IgD-negative memory B cell (primary cell): ENCODE measurements at regions not wholly inside any gene's neighbourhood (a gene's known extent, or its start where the extent isn't known, plus 50 kb on each side); places are given as distances from the start of the nearest gene placed in this dataset.

Experiments used
- H3K27ac Mint-ChIP-seq, 3 donors: one replicate each; pipeline ENCODE4 v1.8.0; 2020 to 2022; ENCODE audit warnings: mild to moderate bottlenecking in 3 of 3, mixed read lengths in 3 of 3, moderate library complexity in 1 of 3
- H3K27me3 Mint-ChIP-seq: one replicate; pipeline ENCODE4 v1.8.0; 2021; ENCODE audit warnings: mixed read lengths
- H3K36me3 Mint-ChIP-seq: one replicate; pipeline ENCODE4 v1.8.0; 2020; ENCODE audit warnings: mild to moderate bottlenecking, mixed read lengths
- H3K4me1 Mint-ChIP-seq, 3 donors: one replicate each; pipeline ENCODE4 v1.8.0; 2020 to 2022; ENCODE audit warnings: mixed read lengths in 3 of 3, mild to moderate bottlenecking in 1 of 3
- H3K4me3 Mint-ChIP-seq, 4 donors: one replicate each; pipeline ENCODE4 v1.8.0; 2020 to 2022; ENCODE audit warnings: mild to moderate bottlenecking in 4 of 4, mixed read lengths in 4 of 4, moderate library complexity in 3 of 4
- H3K9me3 Mint-ChIP-seq, 3 donors: one replicate each; pipeline ENCODE4 v1.8.0; 2020 to 2021; ENCODE audit warnings: mixed read lengths in 3 of 3, mild to moderate bottlenecking in 1 of 3

DNA sequence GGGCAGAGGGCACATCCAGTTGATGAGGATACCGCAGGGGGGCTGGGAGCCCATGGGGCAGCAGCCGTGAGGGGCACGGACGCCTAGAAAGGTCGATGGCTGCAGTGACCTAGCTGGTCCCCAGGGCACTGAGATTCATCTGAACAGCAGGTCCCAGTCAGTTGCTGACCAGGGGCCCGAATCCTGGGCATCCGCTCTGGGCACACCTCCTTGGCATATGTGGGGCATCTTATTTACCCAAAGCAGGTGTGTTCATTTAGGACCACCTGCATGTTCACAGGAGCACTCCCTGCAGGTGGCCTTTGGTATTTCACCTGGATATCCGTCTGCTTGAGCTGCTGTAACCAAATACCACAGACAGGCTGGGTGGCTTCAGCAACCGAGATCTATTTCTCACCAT, 72.0 kb upstream of the ODC1 start:
- Mint-ChIP-seq H3K27me3 (peaks cover 3% of the 10 kb centered on the region), H3K4me3 (no peak overlapping the region), H3K36me3 (peaks cover 3% of the 10 kb centered on the region), H3K27ac (no peak overlapping the region), H3K4me1 (no peaks in the 10 kb centered on the region), H3K9me3 (peaks cover 4 to 21% (median 15%) of the 10 kb centered on the region in 3 donors)

DNA sequence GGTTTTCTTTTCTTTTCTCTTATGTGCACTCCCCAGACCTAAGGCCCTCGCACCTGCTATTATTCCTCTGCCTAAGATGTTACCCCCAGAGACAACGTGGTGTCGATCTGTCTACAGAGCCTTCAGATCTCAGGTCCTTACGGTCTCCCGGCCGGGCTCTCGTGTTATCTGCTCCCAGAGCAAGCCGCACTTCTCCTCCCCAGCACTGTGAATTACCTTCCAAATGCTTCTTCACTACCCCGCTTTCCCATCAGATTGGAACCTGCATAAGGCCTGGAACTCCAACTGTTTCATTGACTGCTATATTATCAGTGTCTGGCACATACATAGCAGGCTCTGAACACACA, 71.2 kb upstream of the ODC1 start:
- Mint-ChIP-seq H3K4me1 (no peaks in the 10 kb centered on the region), H3K27ac (no peak overlapping the region), H3K36me3 (peaks cover 3% of the 10 kb centered on the region), H3K27me3 (peaks cover 3% of the 10 kb centered on the region), H3K9me3 (peaks cover 4 to 28% (median 20%) of the 10 kb centered on the region in 3 donors), H3K4me3 (no peak overlapping the region)

DNA sequence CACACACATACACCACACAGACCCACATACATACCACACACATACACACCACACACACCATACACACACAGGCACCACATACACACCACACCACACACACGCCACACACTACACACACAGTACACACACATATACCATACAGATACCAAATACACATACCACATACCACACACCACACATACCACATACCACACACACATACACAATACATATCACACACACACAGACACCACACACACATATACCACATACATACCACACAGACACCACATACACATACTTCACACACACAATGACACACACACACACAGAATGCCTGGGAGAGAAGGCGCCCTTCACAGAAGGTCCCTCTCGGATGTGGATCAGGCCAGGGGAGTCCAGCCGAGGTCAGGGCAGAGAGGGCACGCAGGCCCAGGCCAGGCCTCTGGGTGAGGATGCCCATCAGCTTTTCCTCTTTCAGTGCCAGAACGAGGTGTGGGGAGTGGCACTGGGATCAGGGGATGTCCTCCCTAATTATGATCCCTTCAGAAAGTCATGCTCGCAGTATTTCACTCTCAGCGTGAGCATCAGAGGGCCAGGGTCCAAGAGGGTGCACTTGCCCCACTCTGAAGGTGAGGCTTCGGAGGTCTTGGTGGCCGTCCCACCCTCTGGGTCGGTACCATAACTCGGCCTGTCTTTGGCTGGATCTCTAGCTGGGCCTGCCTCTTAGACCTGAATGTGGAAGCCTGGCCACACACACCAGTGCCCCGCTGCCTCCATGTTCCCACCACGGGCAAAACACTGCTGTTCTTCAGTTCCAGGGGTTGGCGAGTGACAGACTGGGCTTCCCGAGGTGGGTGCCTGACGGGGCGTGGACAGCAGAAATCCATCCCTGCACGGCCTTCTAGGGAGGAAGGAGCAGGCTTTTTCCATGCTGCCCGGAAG, 70.6 kb upstream of the ODC1 start:
- H3K9me3 Mint-ChIP-seq = peaks cover 4 to 30% (median 20%) of the 10 kb centered on the region in 3 donors
- H3K27me3 Mint-ChIP-seq = no peaks in the 10 kb centered on the region
- no peaks in the 10 kb centered on the region for H3K4me1 Mint-ChIP-seq
- H3K36me3 Mint-ChIP-seq = peaks cover 3% of the 10 kb centered on the region
- no peak overlapping the region for H3K27ac Mint-ChIP-seq
- no peak overlapping the region for H3K4me3 Mint-ChIP-seq

DNA sequence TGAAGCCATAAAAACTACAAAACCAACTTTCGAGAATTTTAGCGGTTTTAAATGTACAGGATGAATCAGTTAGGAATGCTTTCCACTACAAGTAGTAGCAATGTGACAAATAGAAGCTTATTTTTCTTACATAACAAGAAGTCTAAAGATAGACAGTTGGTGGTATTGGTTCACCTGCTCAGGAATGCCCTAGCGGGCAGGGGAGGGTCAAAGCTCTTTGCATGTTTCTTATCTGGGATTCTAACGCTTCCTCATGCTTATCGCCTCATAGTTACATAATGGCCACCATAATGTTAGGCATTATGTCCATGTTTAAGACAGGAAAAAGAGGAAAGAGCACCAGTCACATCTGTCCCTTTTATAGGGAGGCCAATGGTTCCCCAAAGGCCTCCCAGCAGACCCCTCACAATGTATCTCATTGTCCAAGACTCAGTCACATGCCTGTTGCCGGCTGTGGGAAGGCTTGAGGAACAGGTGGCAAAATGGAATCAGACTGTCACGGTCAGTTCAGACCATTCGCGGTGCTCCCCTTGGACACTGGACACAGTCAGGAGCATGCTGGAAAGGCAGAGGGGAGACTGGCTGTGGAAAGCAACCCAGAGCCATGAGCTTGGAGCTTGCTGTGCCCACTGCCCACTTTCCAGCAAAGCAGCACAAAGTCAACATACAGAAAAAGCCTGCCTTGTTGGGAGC, 69.4 kb upstream of the ODC1 start:
- no peak overlapping the region for H3K27ac Mint-ChIP-seq
- H3K4me3 Mint-ChIP-seq = no peak overlapping the region
- no peaks in the 10 kb centered on the region for H3K27me3 Mint-ChIP-seq
- H3K9me3 Mint-ChIP-seq = peaks cover 4 to 30% (median 20%) of the 10 kb centered on the region in 3 donors
- no peaks in the 10 kb centered on the region for H3K4me1 Mint-ChIP-seq
- H3K36me3 Mint-ChIP-seq = peaks cover 3% of the 10 kb centered on the region

DNA sequence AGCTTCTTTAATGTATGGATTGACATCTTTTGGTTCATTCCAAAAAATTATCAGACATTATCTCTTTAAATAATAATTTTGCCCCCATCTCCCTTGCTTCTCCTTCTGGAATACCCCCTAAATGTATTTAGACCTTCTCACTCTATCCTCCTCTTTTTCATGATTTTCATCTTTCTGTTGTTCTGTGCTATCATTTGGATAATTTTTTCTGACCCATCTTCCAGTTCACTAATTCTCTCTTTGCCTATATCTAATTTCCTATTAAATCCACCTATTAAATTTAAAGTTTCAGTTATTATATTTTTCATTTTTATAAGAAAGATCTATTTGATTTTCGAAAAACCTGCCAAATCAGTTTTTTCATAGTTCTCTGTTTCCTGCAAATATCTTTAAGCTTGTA, 67.8 kb upstream of the ODC1 start:
- H3K27ac Mint-ChIP-seq = no peak overlapping the region
- no peaks in the 10 kb centered on the region for H3K4me1 Mint-ChIP-seq
- H3K9me3 Mint-ChIP-seq = peaks cover 4 to 30% (median 20%) of the 10 kb centered on the region in 3 donors
- no peaks in the 10 kb centered on the region for H3K27me3 Mint-ChIP-seq
- no peak overlapping the region for H3K4me3 Mint-ChIP-seq
- peaks cover 3% of the 10 kb centered on the region for H3K36me3 Mint-ChIP-seq

DNA sequence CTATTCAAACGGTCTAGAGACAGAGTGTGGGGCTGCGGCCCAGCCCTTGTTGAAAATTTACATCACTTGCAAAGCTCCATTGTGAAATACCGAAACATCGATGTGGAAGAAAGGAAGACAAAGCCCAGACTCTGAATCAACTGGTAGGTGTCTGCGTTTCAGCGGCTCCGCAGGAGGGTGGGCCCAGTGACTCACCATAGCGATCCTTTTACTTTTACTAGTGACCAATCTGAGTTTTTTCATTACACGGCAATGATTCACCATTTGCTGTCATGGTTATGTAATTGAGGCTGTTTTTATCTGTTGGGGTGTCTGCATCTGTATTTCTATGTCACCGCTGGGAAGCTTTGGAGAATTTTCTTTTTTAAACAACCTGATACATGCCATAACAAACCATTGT, 66.6 kb upstream of the ODC1 start:
- H3K27ac Mint-ChIP-seq = no peak overlapping the region
- H3K9me3 Mint-ChIP-seq = peaks cover 4 to 30% (median 20%) of the 10 kb centered on the region in 3 donors
- H3K4me1 Mint-ChIP-seq = no peaks in the 10 kb centered on the region
- H3K36me3 Mint-ChIP-seq = peaks cover 3% of the 10 kb centered on the region
- H3K4me3 Mint-ChIP-seq = peak overlapping the region in 1 of 4 donors; percentile 63
- H3K27me3 Mint-ChIP-seq = no peaks in the 10 kb centered on the region

DNA sequence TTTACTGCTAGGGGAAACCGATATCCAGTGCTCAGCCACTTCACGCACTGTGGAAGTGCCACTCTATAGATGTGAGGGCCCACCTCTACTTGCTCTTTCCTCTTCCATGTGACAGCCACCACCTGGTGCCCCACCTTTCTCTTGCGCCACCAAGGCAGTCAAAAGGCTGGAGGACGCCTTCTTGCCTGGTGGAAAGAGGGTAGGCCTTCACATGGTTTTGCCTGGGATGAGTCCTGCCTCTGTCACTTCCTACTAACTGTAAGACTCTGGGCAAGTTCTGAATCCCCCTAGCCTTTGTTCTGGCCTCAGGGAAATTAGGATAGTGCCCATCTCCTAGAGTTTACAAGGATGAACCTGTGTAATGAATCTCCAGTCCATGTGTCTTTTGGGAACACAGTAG, 66.1 kb upstream of the ODC1 start:
- Mint-ChIP-seq H3K27me3 (no peaks in the 10 kb centered on the region), H3K36me3 (peaks cover 3% of the 10 kb centered on the region), H3K4me1 (no peaks in the 10 kb centered on the region), H3K9me3 (peaks cover 4 to 30% (median 20%) of the 10 kb centered on the region in 3 donors), H3K4me3 (no peak overlapping the region), H3K27ac (no peak overlapping the region)

DNA sequence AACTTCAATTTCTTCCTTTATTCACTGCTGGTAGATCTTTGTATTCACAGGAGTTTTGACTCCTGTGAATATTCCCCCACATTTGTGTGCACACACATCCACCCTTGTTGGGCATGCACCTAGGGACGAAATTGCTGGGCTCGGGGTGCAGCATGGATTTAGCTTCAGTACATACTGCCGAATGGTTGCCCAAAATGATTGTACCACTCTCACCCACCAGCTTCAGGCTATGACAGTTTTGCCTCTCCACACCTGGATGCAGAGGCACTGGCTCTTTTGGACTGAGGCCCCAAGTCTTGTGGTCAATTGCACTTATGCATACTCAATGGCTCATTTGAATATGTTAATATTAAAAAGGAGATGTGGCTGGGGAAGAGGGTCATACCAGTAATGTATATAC, 65.1 kb upstream of the ODC1 start:
- H3K4me1 Mint-ChIP-seq = no peaks in the 10 kb centered on the region
- no peaks in the 10 kb centered on the region for H3K27me3 Mint-ChIP-seq
- H3K4me3 Mint-ChIP-seq = peak overlapping the region in 1 of 4 donors; percentile 8
- no peak overlapping the region for H3K27ac Mint-ChIP-seq
- peaks cover 4 to 30% (median 20%) of the 10 kb centered on the region in 3 donors for H3K9me3 Mint-ChIP-seq
- H3K36me3 Mint-ChIP-seq = peaks cover 3% of the 10 kb centered on the region

DNA sequence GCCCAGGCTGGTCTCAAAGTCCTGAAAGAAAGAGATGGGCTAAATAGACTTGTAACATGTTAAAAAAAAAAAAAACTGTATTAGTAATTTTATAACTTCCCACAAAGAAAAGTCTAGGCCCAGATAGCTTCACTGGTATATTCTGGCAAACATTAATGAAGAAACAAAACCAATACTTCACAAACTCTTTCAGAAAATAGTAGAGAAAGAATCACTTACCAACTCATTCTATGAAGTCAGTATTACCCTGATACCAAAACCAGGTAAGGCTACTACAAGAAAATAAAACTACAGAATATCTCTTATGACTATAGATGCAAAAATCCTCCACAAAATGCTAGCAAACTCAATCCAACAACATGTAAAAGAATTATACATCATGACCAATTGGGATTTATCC, 59.9 kb upstream of the ODC1 start:
- no peaks in the 10 kb centered on the region for H3K4me1 Mint-ChIP-seq
- H3K9me3 Mint-ChIP-seq = no peaks in the 10 kb centered on the region
- no peaks in the 10 kb centered on the region for H3K27me3 Mint-ChIP-seq
- no peak overlapping the region for H3K27ac Mint-ChIP-seq
- H3K4me3 Mint-ChIP-seq = no peak overlapping the region
- H3K36me3 Mint-ChIP-seq = no peaks in the 10 kb centered on the region

DNA sequence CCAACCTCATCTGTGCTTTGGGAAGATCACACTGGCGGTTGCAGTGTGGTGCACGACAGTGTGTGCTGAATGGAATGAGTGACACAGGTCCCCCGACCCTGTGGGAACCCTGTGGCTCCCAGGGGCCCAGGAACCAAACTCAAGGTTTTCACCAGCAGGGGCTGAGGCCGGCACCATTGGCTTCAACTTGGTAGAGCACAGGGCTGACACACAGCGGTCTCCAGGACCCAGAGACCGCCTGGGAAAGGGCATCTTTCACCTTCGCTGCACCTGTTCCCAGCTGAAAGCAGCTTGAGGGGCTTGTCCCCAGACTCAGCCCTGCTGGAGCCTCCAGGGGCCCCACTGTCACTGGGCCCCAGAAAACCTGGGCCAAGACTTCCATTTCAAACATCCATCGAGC, 59.0 kb upstream of the ODC1 start:
- H3K4me3 Mint-ChIP-seq = no peak overlapping the region
- H3K27ac Mint-ChIP-seq = no peak overlapping the region
- peaks cover 6% of the 10 kb centered on the region for H3K27me3 Mint-ChIP-seq
- H3K4me1 Mint-ChIP-seq = no peaks in the 10 kb centered on the region
- H3K9me3 Mint-ChIP-seq = no peaks in the 10 kb centered on the region
- H3K36me3 Mint-ChIP-seq = no peaks in the 10 kb centered on the region

DNA sequence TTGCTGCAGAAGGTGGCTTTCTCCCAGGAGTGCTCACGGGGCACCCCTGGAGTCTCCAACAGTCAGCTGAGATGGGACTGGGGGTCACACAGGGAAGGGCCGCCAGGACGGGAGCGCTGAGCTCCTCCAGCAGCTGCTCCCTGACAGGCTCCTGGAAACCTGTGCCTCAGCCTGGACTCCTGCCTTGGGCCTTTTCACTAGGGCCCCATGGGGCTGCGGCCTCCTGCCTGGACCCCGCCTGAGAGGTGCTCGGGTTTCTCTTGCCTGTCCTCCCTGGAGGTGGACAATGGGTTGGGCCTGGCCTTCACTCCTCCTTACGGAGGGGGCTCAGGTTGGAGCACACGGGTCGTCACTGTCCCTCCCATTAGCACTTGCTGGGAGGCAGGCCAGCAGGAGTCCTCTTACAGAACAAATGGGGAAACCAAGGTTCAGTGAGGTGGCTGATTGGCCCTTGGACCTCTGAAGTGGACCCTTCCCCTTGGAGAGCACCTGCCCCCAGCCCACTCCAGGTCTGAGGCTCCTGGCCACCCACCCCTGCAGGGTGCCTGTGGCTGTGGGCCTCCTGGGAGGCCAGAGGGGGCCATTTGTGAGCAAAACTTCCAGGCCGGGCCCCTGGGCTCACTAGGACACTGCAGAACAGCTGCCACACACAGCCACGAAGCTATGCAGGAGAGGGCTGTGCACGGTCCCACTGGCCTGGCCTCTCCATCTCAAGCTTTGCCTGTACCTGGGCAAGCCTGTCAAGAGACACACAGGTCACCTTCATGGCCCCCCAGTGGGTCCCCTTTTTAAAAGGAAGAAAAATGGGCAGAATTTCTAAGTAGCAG, 57.1 kb upstream of the ODC1 start:
- no peaks in the 10 kb centered on the region for H3K9me3 Mint-ChIP-seq
- H3K36me3 Mint-ChIP-seq = no peaks in the 10 kb centered on the region
- peaks cover 9% of the 10 kb centered on the region for H3K27me3 Mint-ChIP-seq
- H3K4me1 Mint-ChIP-seq = no peaks in the 10 kb centered on the region
- H3K4me3 Mint-ChIP-seq = no peak overlapping the region
- no peak overlapping the region for H3K27ac Mint-ChIP-seq

DNA sequence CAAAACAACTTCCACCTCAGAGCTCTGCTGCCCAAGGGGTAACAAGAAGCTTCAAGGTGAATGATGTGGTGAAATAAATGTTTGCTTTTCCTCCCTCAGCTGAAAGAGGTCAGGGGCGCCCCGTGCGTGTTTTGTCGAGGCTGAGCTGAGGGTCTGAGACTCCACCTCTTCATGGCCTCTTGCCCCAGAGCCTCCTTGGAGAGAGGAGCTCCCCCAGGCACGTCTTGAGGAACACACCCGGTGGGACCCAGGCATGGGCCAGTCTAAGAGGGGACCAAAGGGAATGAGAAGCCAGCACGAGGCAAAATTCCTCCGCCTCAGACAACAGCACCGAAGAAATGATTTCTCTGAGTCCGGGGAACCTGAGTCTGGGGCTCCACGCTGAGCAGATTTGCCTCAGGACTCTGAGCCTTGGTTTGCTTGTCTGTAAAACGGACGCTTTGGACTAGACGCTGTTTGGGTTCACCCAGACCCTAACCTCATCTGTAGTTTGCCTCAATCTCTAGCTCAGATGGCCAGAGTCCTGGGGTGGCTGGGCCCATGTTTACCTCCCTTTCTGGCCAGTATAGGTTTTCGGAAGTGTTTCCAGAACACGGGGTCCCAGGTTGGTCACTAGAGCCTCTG, 56.4 kb upstream of the ODC1 start:
- no peaks in the 10 kb centered on the region for H3K4me1 Mint-ChIP-seq
- peaks cover 9% of the 10 kb centered on the region for H3K27me3 Mint-ChIP-seq
- H3K4me3 Mint-ChIP-seq = no peak overlapping the region
- H3K27ac Mint-ChIP-seq = no peak overlapping the region
- no peaks in the 10 kb centered on the region for H3K9me3 Mint-ChIP-seq
- H3K36me3 Mint-ChIP-seq = no peaks in the 10 kb centered on the region

DNA sequence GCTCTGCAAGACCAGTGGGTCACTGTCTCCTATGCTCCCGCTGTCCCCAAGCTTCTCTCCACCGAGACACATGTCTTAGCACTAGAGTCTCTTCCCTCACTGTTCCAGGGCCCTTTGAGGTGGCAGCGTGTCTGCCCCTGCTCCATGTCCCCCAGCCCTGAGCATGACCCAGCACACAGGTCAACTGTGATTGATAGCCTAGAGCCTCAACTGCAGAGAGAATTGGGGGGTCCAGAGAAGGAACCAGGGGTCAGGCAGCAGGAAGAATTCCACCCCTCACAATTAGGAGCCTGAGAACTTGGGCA, 54.6 kb upstream of the ODC1 start:
- no peak overlapping the region for H3K4me3 Mint-ChIP-seq
- H3K36me3 Mint-ChIP-seq = no peaks in the 10 kb centered on the region
- H3K9me3 Mint-ChIP-seq = no peaks in the 10 kb centered on the region
- peaks cover 13% of the 10 kb centered on the region for H3K27me3 Mint-ChIP-seq
- H3K27ac Mint-ChIP-seq = no peak overlapping the region
- H3K4me1 Mint-ChIP-seq = peaks cover 0 to 2% (median 0%) of the 10 kb centered on the region in 3 donors

DNA sequence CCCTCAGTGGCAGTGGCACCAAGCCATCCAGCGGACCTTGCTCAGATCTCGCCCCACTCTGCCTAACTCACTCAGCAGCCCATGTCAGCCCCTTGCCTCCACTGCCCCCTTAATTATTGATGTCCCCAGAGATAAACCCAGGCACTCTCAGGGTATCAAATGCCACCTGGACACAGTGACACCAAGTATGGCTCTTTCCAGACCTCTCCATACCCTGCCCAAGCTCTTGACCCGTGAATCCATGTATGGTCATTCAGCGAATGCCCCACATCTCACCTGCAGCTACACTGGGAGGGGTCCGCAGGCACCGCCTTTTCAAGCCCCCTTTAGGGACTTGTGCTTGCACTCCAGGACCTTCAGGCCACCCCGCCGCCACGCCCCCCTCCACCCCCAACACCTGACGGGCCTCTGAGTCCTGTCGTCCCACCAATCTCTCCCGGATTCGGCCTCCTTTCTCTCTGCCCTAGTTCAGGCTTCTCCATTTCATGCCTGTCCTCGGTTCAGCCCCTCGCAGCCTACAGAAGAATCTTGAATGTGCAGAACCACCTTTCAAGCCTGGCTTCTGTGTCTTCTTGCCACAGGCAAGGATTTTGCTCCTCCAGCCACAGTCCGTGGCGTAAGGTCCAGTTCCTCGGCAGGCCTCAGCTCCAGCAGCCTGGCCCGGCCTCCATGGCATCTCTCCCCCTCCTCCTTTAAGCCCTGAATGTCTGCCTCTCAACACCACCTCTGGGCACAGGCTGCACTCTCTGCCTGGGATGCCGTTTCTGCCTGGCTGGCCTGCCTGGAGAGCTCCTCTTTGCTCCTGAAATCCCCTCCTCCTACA, 54.1 kb upstream of the ODC1 start:
- Mint-ChIP-seq H3K27ac (peak overlapping the region in 1 of 3 donors; percentile 62), H3K9me3 (no peaks in the 10 kb centered on the region), H3K27me3 (peaks cover 16% of the 10 kb centered on the region), H3K36me3 (no peaks in the 10 kb centered on the region), H3K4me1 (peaks cover 0 to 2% (median 0%) of the 10 kb centered on the region in 3 donors), H3K4me3 (no peak overlapping the region)
